ENCODE measurements at regions not wholly inside any gene's neighbourhood (a gene's known extent, or its start where the extent isn't known, plus 50 kb on each side); places are given as distances from the start of the nearest gene placed in this dataset.

- Mint-ChIP-seq H3K27ac (no peak overlapping the region), H3K4me1 (ENCODE audit: low read depth) (no peaks in the 10 kb centered on the region), H3K36me3 (no peaks in the 10 kb centered on the region), H3K9me3 (ENCODE audit: low read depth) (peaks cover 21% of the 10 kb centered on the region), H3K4me3 (no peak overlapping the region), H3K27me3 (no peaks in the 10 kb centered on the region)
Observed at GRCh38 chr4:29153642-29154041, 1566.5 kb upstream of the PCDH7 start.

- Mint-ChIP-seq H3K27me3 (no peaks in the 10 kb centered on the region), H3K9me3 (ENCODE audit: low read depth) (no peaks in the 10 kb centered on the region), H3K27ac (no peak overlapping the region), H3K36me3 (no peaks in the 10 kb centered on the region), H3K4me3 (no peak overlapping the region), H3K4me1 (ENCODE audit: low read depth) (no peaks in the 10 kb centered on the region)
Observed at GRCh38 chr4:29175291-29175690, 1544.9 kb upstream of the PCDH7 start.

- no peak overlapping the region for H3K4me3 Mint-ChIP-seq
- H3K27me3 Mint-ChIP-seq: no peaks in the 10 kb centered on the region
- H3K4me1 Mint-ChIP-seq (ENCODE audit: low read depth): no peaks in the 10 kb centered on the region
- H3K27ac Mint-ChIP-seq: no peak overlapping the region
- H3K9me3 Mint-ChIP-seq (ENCODE audit: low read depth): peaks cover 4% of the 10 kb centered on the region
- no peaks in the 10 kb centered on the region for H3K36me3 Mint-ChIP-seq
Observed at GRCh38 chr4:29199025-29199424, 1521.1 kb upstream of the PCDH7 start.

- H3K4me3 Mint-ChIP-seq: no peak overlapping the region
- H3K4me1 Mint-ChIP-seq (ENCODE audit: low read depth): no peaks in the 10 kb centered on the region
- H3K27ac Mint-ChIP-seq: no peak overlapping the region
- H3K27me3 Mint-ChIP-seq: no peaks in the 10 kb centered on the region
- peaks cover 4% of the 10 kb centered on the region for H3K9me3 Mint-ChIP-seq (ENCODE audit: low read depth)
- no peaks in the 10 kb centered on the region for H3K36me3 Mint-ChIP-seq
Observed at GRCh38 chr4:29199485-29199884, 1520.7 kb upstream of the PCDH7 start.

GRCh38 chr4:29213020-29213419, 1507.1 kb upstream of the PCDH7 start:
- peaks cover 4% of the 10 kb centered on the region for H3K9me3 Mint-ChIP-seq (ENCODE audit: low read depth)
- no peaks in the 10 kb centered on the region for H3K27me3 Mint-ChIP-seq
- H3K27ac Mint-ChIP-seq: no peak overlapping the region
- no peak overlapping the region for H3K4me3 Mint-ChIP-seq
- no peaks in the 10 kb centered on the region for H3K36me3 Mint-ChIP-seq
- H3K4me1 Mint-ChIP-seq (ENCODE audit: low read depth): no peaks in the 10 kb centered on the region

GRCh38 chr4:29220761-29221160, 1499.4 kb upstream of the PCDH7 start:
- no peak overlapping the region for H3K4me3 Mint-ChIP-seq
- H3K4me1 Mint-ChIP-seq (ENCODE audit: low read depth): no peaks in the 10 kb centered on the region
- no peaks in the 10 kb centered on the region for H3K36me3 Mint-ChIP-seq
- peaks cover 5% of the 10 kb centered on the region for H3K9me3 Mint-ChIP-seq (ENCODE audit: low read depth)
- no peak overlapping the region for H3K27ac Mint-ChIP-seq
- H3K27me3 Mint-ChIP-seq: no peaks in the 10 kb centered on the region

GRCh38 chr4:29224911-29225310, 1495.3 kb upstream of the PCDH7 start:
- no peak overlapping the region for H3K27ac Mint-ChIP-seq
- H3K36me3 Mint-ChIP-seq: no peaks in the 10 kb centered on the region
- H3K27me3 Mint-ChIP-seq: no peaks in the 10 kb centered on the region
- no peaks in the 10 kb centered on the region for H3K4me1 Mint-ChIP-seq (ENCODE audit: low read depth)
- H3K9me3 Mint-ChIP-seq (ENCODE audit: low read depth): peaks cover 3% of the 10 kb centered on the region
- no peak overlapping the region for H3K4me3 Mint-ChIP-seq

GRCh38 chr4:29240641-29241040, 1479.5 kb upstream of the PCDH7 start:
- Mint-ChIP-seq H3K4me3 (no peak overlapping the region), H3K9me3 (ENCODE audit: low read depth) (peaks cover 10% of the 10 kb centered on the region)

GRCh38 chr4:29243054-29243453, 1477.1 kb upstream of the PCDH7 start:
- Mint-ChIP-seq H3K4me1 (ENCODE audit: low read depth) (no peaks in the 10 kb centered on the region), H3K27me3 (no peaks in the 10 kb centered on the region), H3K4me3 (no peak overlapping the region), H3K9me3 (ENCODE audit: low read depth) (peaks cover 3% of the 10 kb centered on the region), H3K36me3 (no peaks in the 10 kb centered on the region), H3K27ac (no peak overlapping the region)

More at GRCh38 chr4:29240641-29241040, 1479.5 kb upstream of the PCDH7 start:
- Mint-ChIP-seq H3K4me1 (ENCODE audit: low read depth) (no peaks in the 10 kb centered on the region), H3K27ac (no peak overlapping the region), H3K27me3 (no peaks in the 10 kb centered on the region), H3K36me3 (no peaks in the 10 kb centered on the region)

GRCh38 chr4:29243851-29244250, 1476.3 kb upstream of the PCDH7 start:
- Mint-ChIP-seq H3K4me3 (no peak overlapping the region), H3K4me1 (ENCODE audit: low read depth) (no peaks in the 10 kb centered on the region), H3K27me3 (no peaks in the 10 kb centered on the region), H3K36me3 (no peaks in the 10 kb centered on the region), H3K27ac (no peak overlapping the region), H3K9me3 (ENCODE audit: low read depth) (peaks cover 6% of the 10 kb centered on the region)

GRCh38 chr4:29259556-29259955, 1460.6 kb upstream of the PCDH7 start:
- H3K4me1 Mint-ChIP-seq (ENCODE audit: low read depth): no peaks in the 10 kb centered on the region
- H3K27ac Mint-ChIP-seq: no peak overlapping the region
- no peaks in the 10 kb centered on the region for H3K36me3 Mint-ChIP-seq
- H3K9me3 Mint-ChIP-seq (ENCODE audit: low read depth): peaks cover 19% of the 10 kb centered on the region
- H3K4me3 Mint-ChIP-seq: no peak overlapping the region
- no peaks in the 10 kb centered on the region for H3K27me3 Mint-ChIP-seq

GRCh38 chr4:29262986-29263385, 1457.2 kb upstream of the PCDH7 start:
- H3K4me3 Mint-ChIP-seq: no peak overlapping the region

GRCh38 chr4:29276150-29276549, 1444.0 kb upstream of the PCDH7 start:
- H3K27ac Mint-ChIP-seq: no peak overlapping the region
- no peaks in the 10 kb centered on the region for H3K4me1 Mint-ChIP-seq (ENCODE audit: low read depth)
- no peak overlapping the region for H3K4me3 Mint-ChIP-seq

More at GRCh38 chr4:29262986-29263385, 1457.2 kb upstream of the PCDH7 start:
- Mint-ChIP-seq H3K4me1 (ENCODE audit: low read depth) (no peaks in the 10 kb centered on the region), H3K27me3 (no peaks in the 10 kb centered on the region), H3K36me3 (no peaks in the 10 kb centered on the region), H3K27ac (no peak overlapping the region), H3K9me3 (ENCODE audit: low read depth) (peaks cover 18% of the 10 kb centered on the region)

GRCh38 chr4:29277381-29277780, 1442.8 kb upstream of the PCDH7 start:
- H3K4me3 Mint-ChIP-seq: no peak overlapping the region

More at GRCh38 chr4:29276150-29276549, 1444.0 kb upstream of the PCDH7 start:
- Mint-ChIP-seq H3K9me3 (ENCODE audit: low read depth) (peaks cover 16% of the 10 kb centered on the region), H3K27me3 (no peaks in the 10 kb centered on the region), H3K36me3 (no peaks in the 10 kb centered on the region)

GRCh38 chr4:29278585-29278984, 1441.6 kb upstream of the PCDH7 start:
- no peak overlapping the region for H3K4me3 Mint-ChIP-seq
- no peak overlapping the region for H3K27ac Mint-ChIP-seq
- H3K27me3 Mint-ChIP-seq: no peaks in the 10 kb centered on the region
- H3K36me3 Mint-ChIP-seq: no peaks in the 10 kb centered on the region
- peaks cover 14% of the 10 kb centered on the region for H3K9me3 Mint-ChIP-seq (ENCODE audit: low read depth)
- H3K4me1 Mint-ChIP-seq (ENCODE audit: low read depth): no peaks in the 10 kb centered on the region

More at GRCh38 chr4:29277381-29277780, 1442.8 kb upstream of the PCDH7 start:
- Mint-ChIP-seq H3K4me1 (ENCODE audit: low read depth) (no peaks in the 10 kb centered on the region), H3K27ac (no peak overlapping the region), H3K9me3 (ENCODE audit: low read depth) (peaks cover 20% of the 10 kb centered on the region), H3K27me3 (no peaks in the 10 kb centered on the region), H3K36me3 (no peaks in the 10 kb centered on the region)

- Mint-ChIP-seq H3K36me3 (no peaks in the 10 kb centered on the region), H3K9me3 (ENCODE audit: low read depth) (peaks cover 5% of the 10 kb centered on the region), H3K27me3 (no peaks in the 10 kb centered on the region)
Observed at GRCh38 chr4:29289118-29289517, 1431.1 kb upstream of the PCDH7 start.

More at GRCh38 chr4:29289118-29289517, 1431.1 kb upstream of the PCDH7 start:
- Mint-ChIP-seq H3K4me1 (ENCODE audit: low read depth) (no peaks in the 10 kb centered on the region), H3K27ac (no peak overlapping the region), H3K4me3 (no peak overlapping the region)
